ENCODE measurements at regions not wholly inside any gene's neighbourhood (a gene's known extent, or its start where the extent isn't known, plus 50 kb on each side); places are given as distances from the start of the nearest gene placed in this dataset.

GRCh38 chr10:100670828-100671479 lies 74.4 kb upstream of the PAX2 start (continued):
- TF ChIP-seq PRDM15 (CRISPR knock-in tag; IDR thresholded peaks at IDR 0.05) (no peak), RBAK (CRISPR knock-in tag; IDR thresholded peaks at IDR 0.05) (no peak), SRSF1 (optimal IDR thresholded peaks at IDR 0.05; ENCODE audit: low read depth, low read length) (no peak), HDAC1 (CRISPR knock-in tag; IDR thresholded peaks at IDR 0.05) (no peak), SMC3 (IDR thresholded peaks at IDR 0.05; ENCODE audit: low read length) (peak; percentile 10; the same call in 1 of the 2 replicates), LRRFIP1 (CRISPR knock-in tag; conservative IDR thresholded peaks at IDR 0.05) (no peak), ZSCAN20 (CRISPR knock-in tag; IDR thresholded peaks at IDR 0.05; ENCODE audit: borderline replicate concordance) (0 out of 2 replicates have a peak, but pooled peaks have one; percentile 31), PHF21A (CRISPR knock-in tag; IDR thresholded peaks at IDR 0.05) (no peak), RAD21 (CRISPR knock-in tag; IDR thresholded peaks at IDR 0.05) (peak; percentile 87), FOXP4 (CRISPR knock-in tag; IDR thresholded peaks at IDR 0.05) (no peak), ZNF713 (CRISPR knock-in tag; IDR thresholded peaks at IDR 0.05) (no peak), NFE2L2 (IDR thresholded peaks at IDR 0.05; ENCODE audit: low read length) (no peak), PTBP1 (IDR thresholded peaks at IDR 0.05; ENCODE audit: low read depth, low read length, poor library complexity, severe bottlenecking) (no peak), PLSCR1 (CRISPR knock-in tag; IDR thresholded peaks at IDR 0.05; ENCODE audit: borderline replicate concordance) (no peak), ZMYM3 (CRISPR knock-in tag; IDR thresholded peaks at IDR 0.05) (no peak), ZNF574 (CRISPR knock-in tag; IDR thresholded peaks at IDR 0.05) (0 out of 2 replicates have a peak, but pooled peaks have one; percentile 24)

Data from HepG2 (cell line).